GM18861 (cell line): ENCODE measurements at regions not wholly inside any gene's neighbourhood (a gene's known extent, or its start where the extent isn't known, plus 50 kb on each side); places are given as distances from the start of the nearest gene placed in this dataset.

Experiments used
- ATAC-seq: cut with Tn5 transposase; IDR thresholded peaks from one replicate; pipeline ENCODE4 v1.9.1; 2021; ENCODE audit not compliant: unreplicated experiment

GRCh38 chr5:158139161-158139560, 280.2 kb upstream of the CLINT1 start:
- no peak for ATAC-seq

GRCh38 chr5:158135682-158136179, 276.8 kb upstream of the CLINT1 start:
- no peak for ATAC-seq

GRCh38 chr5:158133369-158133768, 274.4 kb upstream of the CLINT1 start:
- no peak for ATAC-seq

GRCh38 chr5:158127536-158127935, 268.6 kb upstream of the CLINT1 start:
- no peak for ATAC-seq

GRCh38 chr5:158126442-158127405, 267.8 kb upstream of the CLINT1 start:
- ATAC-seq = no peak

- no peak for ATAC-seq
Observed at GRCh38 chr5:158124606-158125316, 265.8 kb upstream of the CLINT1 start.

GRCh38 chr5:158123595-158123994, 264.6 kb upstream of the CLINT1 start:
- ATAC-seq = no peak

GRCh38 chr5:158121678-158122077, 262.7 kb upstream of the CLINT1 start:
- no peak for ATAC-seq

- no peak for ATAC-seq
Observed at GRCh38 chr5:158120760-158121159, 261.8 kb upstream of the CLINT1 start.

GRCh38 chr5:158119961-158120723, 261.2 kb upstream of the CLINT1 start:
- no peak for ATAC-seq

GRCh38 chr5:158117467-158118160, 258.7 kb upstream of the CLINT1 start:
- no peak for ATAC-seq

GRCh38 chr5:158116965-158117364, 258.0 kb upstream of the CLINT1 start:
- no peak for ATAC-seq

- no peak for ATAC-seq
Observed at GRCh38 chr5:158115468-158115867, 256.5 kb upstream of the CLINT1 start.

GRCh38 chr5:158108177-158108576, 249.2 kb upstream of the CLINT1 start:
- no peak for ATAC-seq

- no peak for ATAC-seq
Observed at GRCh38 chr5:158100373-158100888, 241.5 kb upstream of the CLINT1 start.

- no peak for ATAC-seq
Observed at GRCh38 chr5:158099571-158100105, 240.7 kb upstream of the CLINT1 start.

GRCh38 chr5:158096835-158097234, 237.9 kb upstream of the CLINT1 start:
- no peak for ATAC-seq

GRCh38 chr5:158086856-158087255, 227.9 kb upstream of the CLINT1 start:
- ATAC-seq = no peak

- ATAC-seq = no peak
Observed at GRCh38 chr5:158084292-158084691, 225.3 kb upstream of the CLINT1 start.

- no peak for ATAC-seq
Observed at GRCh38 chr5:158082696-158083287, 223.8 kb upstream of the CLINT1 start.
